Epithelial cell of prostate (primary cell): ENCODE measurements at regions not wholly inside any gene's neighbourhood (a gene's known extent, or its start where the extent isn't known, plus 50 kb on each side); places are given as distances from the start of the nearest gene placed in this dataset.

Source experiments
- DNase-seq: peaks from one replicate; pipeline ENCODE4 v3.0.0-alpha.2; 2011; ENCODE audit warnings: low read depth, low spot score
- H3K27ac ChIP-seq: fragments of 450-650 bp; 2 replicates; pipeline ENCODE4 v1.5.1; 2017; ENCODE audit warnings: mild to moderate bottlenecking

GRCh38 chr5:97388794-97389193, 205.7 kb upstream of the RIOK2 start:
- DNase-seq, result no peak

DNA sequence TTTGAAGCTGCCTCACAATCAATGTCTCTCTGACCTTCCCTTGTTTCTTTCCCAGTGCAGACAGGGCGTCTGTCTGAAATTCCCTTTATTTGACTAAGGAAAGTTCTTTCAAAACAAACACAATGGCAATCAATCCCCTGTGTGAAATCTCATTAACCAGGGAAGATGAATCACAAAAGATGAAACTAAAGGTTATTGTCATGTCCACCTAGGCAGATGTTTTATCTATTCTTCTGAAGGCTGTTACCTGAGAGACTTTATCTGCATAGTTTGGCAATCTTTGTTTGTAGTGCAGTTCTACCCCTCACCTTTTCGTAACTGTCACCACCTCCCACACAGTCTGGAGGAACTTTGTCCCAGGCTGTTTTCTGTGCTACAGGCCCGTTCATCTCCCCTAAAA, 217.5 kb upstream of the RIOK2 start:
- DNase-seq, result no peak
- H3K27ac ChIP-seq, result no peak overlapping the region

More at GRCh38 chr5:97388794-97389193, 205.7 kb upstream of the RIOK2 start:
- no peak overlapping the region for H3K27ac ChIP-seq

- DNase-seq, result no peak
- H3K27ac ChIP-seq, result no peak overlapping the region
Measured at GRCh38 chr5:97405941-97406340, 222.9 kb upstream of the RIOK2 start.

GRCh38 chr5:97406946-97407676, 224.1 kb upstream of the RIOK2 start:
- DNase-seq, result no peak
- no peak overlapping the region for H3K27ac ChIP-seq

- H3K27ac ChIP-seq, result no peak overlapping the region
- no peak for DNase-seq
Measured at GRCh38 chr5:97408331-97408730, 225.3 kb upstream of the RIOK2 start.

GRCh38 chr5:97412959-97413358, 229.9 kb upstream of the RIOK2 start:
- no peak for DNase-seq
- H3K27ac ChIP-seq, result no peak overlapping the region

- no peak overlapping the region for H3K27ac ChIP-seq
- no peak for DNase-seq
Measured at GRCh38 chr5:97417986-97418385, 234.9 kb upstream of the RIOK2 start.

DNA sequence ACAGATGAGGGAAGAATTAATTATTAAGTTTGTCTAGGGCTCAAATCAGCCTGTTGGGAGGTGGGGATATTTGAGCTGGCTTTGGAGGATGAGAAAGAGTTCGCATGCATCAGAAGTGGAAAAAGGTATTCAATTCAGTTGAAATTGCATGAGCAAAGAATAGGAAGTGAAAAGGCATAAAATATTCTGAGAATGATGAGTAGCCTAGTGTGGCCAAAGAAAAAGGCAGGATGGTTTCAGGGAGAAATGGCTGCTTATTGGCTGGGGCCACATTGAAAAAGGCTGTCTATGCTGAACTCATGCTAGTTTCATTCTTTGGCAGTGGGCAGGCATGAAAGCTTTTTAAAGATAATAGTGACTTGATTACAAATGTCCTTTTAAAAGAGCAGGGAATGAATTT, 235.4 kb upstream of the RIOK2 start:
- H3K27ac ChIP-seq, result no peak overlapping the region
- DNase-seq, result no peak

DNA sequence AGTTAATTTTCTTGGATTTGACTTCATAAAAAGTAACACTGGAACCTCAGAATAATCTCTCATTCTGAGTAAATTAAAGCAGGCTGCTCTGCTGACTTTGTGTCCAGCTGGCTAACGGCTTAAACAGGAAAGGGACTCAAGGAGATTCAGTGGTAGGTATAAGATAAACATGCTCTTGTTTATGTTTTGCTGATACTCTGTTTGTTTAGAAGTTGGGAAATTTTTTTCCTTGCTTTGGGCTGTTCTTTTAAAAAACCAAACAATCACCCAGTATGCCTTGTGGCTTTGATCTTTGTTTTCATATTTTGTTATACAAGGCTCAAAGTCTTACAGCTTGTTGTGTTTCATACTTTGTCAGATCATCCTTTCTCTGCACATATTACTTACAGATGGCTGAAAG, 237.6 kb upstream of the RIOK2 start:
- no peak for DNase-seq
- no peak overlapping the region for H3K27ac ChIP-seq

- DNase-seq, result no peak
- no peak overlapping the region for H3K27ac ChIP-seq
Measured at GRCh38 chr5:97422678-97423077, 239.6 kb upstream of the RIOK2 start.

DNA sequence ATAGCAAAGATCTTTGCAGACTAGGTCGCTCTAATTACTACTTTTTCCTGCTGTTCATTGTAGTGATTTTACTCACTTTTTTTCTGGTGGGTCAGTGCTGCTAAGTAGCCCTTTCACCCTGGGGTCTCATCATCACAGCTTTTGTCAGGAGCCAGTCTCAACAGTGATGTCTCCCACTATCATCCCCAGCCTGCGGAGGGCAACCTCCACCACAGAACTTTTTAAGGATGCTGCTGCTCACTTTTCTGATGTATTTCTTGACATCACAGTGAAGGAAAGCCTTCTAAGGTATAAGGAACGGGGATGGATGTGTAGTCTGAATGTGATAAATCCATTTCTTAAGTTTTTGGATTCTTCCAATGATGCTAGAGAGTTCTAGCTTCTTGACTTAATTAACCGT, 242.5 kb upstream of the RIOK2 start:
- no peak overlapping the region for H3K27ac ChIP-seq
- DNase-seq, result no peak

DNA sequence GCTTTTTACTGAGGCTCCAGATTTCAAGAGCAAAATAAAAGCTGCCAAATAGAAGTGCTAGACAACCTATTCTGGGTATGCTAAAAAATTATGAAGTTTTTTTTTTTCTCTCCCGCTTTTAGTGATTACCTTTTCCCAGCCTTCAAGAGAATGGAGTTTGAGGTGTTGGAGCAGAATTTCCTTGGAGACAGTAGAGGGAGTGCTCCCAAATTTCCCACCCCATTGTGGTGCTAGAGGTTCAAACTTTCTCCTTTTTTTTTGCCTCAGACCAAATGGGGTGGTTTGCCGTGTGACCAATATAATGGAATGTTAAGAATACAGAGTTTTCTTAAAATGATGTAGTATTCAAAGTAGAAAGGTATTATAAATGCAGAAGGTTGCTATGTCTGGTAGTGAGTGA, 244.2 kb upstream of the RIOK2 start:
- no peak for DNase-seq

GRCh38 chr5:97434021-97434420, 251.0 kb upstream of the RIOK2 start:
- no peak for DNase-seq
- H3K27ac ChIP-seq, result no peak overlapping the region

More for the DNA sequence above, 244.2 kb upstream of the RIOK2 start:
- no peak overlapping the region for H3K27ac ChIP-seq

DNA sequence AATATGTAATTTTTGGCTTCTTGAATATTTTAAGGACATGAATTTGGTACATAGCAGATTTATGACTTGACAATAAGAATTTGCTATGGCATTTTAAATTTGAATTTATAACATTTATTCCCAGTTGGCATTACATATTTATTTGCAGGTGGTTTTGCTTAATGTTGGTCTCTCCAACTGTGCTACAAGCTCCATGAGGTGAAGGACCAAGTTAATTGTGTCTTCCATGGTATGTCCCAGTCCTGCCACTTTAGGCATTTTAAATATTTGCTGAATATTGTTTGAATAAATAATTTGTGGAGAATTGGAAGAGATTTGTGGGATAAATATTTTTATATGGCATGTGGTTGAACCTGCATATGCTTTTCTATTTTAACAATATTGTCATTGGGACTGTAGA, 253.4 kb upstream of the RIOK2 start:
- DNase-seq, result no peak
- H3K27ac ChIP-seq, result no peak overlapping the region

DNA sequence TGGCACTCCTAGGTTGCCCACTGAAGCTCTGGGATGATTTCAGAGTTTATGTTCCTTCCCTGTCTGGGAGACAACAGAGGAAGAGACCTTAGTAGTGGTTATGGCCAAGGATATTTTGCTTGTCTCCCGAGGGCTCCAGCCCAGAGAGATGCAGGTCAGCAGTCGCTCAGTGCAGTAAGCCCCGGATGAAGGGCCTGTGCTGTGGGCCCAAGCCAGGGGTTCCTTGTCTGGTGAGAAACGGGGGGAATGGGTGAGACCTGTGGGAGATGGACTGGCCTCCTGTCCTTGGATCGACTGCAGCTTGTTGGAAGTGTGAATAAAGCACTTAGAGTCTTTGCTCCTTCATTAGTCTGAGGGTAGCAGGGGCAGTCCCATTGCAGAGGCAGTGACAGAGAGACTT, 260.7 kb upstream of the RIOK2 start:
- DNase-seq, result no peak
- H3K27ac ChIP-seq, result no peak overlapping the region

GRCh38 chr5:97449172-97449571, 266.1 kb upstream of the RIOK2 start:
- no peak overlapping the region for H3K27ac ChIP-seq
- no peak for DNase-seq

- no peak for DNase-seq
- no peak overlapping the region for H3K27ac ChIP-seq
Measured at GRCh38 chr5:97452646-97453045, 269.6 kb upstream of the RIOK2 start.

DNA sequence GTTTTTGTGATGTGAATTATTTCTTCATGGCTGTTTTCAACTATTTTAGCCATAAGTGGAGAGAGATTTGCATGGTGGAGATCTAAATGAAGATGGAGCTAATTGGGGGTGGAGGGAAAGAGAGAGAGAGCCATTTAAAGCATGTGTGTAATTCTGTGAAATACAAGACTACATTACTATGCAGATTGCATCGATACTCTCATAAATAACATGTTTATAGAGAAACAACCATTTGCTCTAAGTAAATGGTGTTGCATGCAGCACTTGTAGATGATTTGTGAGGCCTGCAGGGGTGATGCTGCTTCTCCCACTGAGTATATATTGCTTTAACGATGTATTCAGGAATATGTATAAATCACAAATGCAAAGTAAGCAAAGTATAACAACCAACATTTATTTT, 270.2 kb upstream of the RIOK2 start:
- H3K27ac ChIP-seq, result no peak overlapping the region
- no peak for DNase-seq

DNA sequence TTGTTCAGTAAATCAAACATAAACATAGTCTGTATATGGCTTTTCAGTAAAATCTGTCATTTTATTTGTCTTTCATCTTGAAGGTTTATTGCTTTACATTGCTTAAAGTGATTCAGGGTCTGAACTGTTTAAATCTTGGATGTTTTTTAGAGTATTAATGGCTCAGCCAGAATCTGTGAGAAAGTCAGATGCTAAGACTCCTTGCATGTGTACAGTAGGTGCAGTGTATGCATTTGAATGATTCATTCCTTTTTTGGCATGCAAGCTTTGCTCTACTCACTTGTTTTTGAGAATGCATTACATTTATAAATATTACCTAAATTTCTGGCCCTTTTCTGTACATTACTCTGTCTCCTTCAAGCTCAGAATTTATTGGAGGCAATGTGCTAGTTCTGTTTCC, 271.0 kb upstream of the RIOK2 start:
- no peak for DNase-seq
- H3K27ac ChIP-seq, result no peak overlapping the region

- no peak overlapping the region for H3K27ac ChIP-seq
- DNase-seq, result no peak
Measured at GRCh38 chr5:97455996-97456395, 272.9 kb upstream of the RIOK2 start.

DNA sequence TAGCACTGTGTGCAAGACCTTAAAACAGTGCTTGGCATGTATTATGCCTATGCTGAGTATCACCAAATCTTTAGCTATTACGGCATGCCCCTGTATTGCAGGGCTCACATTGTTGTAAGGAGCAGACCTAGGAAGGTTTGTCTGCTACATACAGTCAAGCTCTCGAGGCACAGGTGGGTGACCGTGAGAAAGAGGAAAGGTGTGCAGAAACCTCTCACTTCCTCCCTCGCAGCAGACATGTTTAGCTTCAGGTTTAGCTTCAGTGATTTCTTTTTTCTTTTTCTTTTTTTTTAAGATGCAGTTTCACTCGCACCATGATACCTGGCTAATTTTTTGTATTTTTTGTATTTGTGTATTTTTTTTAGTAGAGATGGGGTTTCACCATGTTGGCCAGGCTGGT, 275.8 kb upstream of the RIOK2 start:
- no peak for DNase-seq
- no peak overlapping the region for H3K27ac ChIP-seq

DNA sequence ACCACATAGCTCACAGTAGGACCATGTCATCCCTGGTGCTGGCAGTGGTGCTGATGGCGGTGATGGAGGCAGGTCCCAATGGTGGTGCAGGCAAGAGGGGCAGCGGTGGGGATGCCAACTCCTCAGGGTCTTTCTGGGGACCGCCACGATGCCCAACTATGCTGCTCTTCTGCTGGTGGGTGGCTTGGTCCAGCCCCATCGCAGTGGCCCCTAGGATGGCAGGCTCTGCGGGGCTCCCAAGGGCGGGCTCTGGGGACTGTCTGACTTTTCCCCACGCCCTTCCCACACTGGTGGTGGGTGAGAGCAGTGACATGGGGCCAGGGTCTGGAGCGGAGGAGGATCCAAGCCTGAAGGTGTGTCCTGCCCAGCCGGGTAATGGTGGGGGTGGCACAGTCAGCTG, 288.9 kb upstream of the RIOK2 start:
- DNase-seq, result no peak
- H3K27ac ChIP-seq, result no peak overlapping the region

- H3K27ac ChIP-seq, result no peak overlapping the region
- DNase-seq, result no peak
Measured at GRCh38 chr5:97475847-97476246, 292.8 kb upstream of the RIOK2 start.
